Psoas muscle (tissue), 7 donors: ENCODE measurements at regions not wholly inside any gene's neighbourhood (a gene's known extent, or its start where the extent isn't known, plus 50 kb on each side); places are given as distances from the start of the nearest gene placed in this dataset.

ENCODE experiments used
- ATAC-seq, 4 donors: fragments of 200-7000 bp; cut with Tn5 transposase; one replicate each; pipeline ENCODE4 v1.9.1; 2020; ENCODE audit warnings: moderate library complexity in 3 of 4, mild to moderate bottlenecking in 2 of 4
- DNase-seq, 2 donors: peaks; one replicate each; pipeline ENCODE4 v3.0.0-alpha.2; 2020
- H3K27ac ChIP-seq: fragments of 200-600 bp; one replicate; pipeline ENCODE4 v1.8.0; 2022
- H3K27me3 ChIP-seq, 3 donors: fragments of 200-600 bp in 1 of 3; one replicate each; pipeline versions ENCODE4 v1.6.1 to v1.8.0; 2013 to 2022; ENCODE audit warnings: low read length in 2 of 3, mild to moderate bottlenecking in 2 of 3, moderate library complexity in 1 of 3; ENCODE audit not compliant: insufficient read depth in 3 of 3
- H3K36me3 ChIP-seq, 2 donors: fragments of 200-600 bp in 1 of 2; one replicate each; pipeline versions ENCODE4 v1.6.1 to v1.8.0; 2013 to 2022; ENCODE audit warnings: low read depth in 1 of 2, mild to moderate bottlenecking in 1 of 2, moderate library complexity in 1 of 2; ENCODE audit not compliant: insufficient read depth in 1 of 2
- H3K4me1 ChIP-seq: fragments of 200-600 bp; one replicate; pipeline ENCODE4 v1.8.0; 2022
- H3K4me3 ChIP-seq: fragments of 200-600 bp; one replicate; pipeline ENCODE4 v1.8.0; 2022; ENCODE audit warnings: mild to moderate bottlenecking
- H3K9me3 ChIP-seq: fragments of 200-600 bp; one replicate; pipeline ENCODE4 v1.8.0; 2022
- CTCF ChIP-seq: fragments of 200-600 bp; IDR thresholded peaks from one replicate; pipeline ENCODE4 v1.8.0; 2022; ENCODE audit warnings: antibody characterized with exemption
- WGBS, 3 donors: extraction: QIAGEN DNeasy Blood & Tissue Kit; methylation state at CpG; one replicate each; pipeline versions ENCODE4 v1.1.6 to v1.1.7; 2013; 5-methylcytosine and 5-hydroxymethylcytosine counted together
- intact Hi-C, 2 donors: fragments of 100-400 bp; cut with DNase I; formaldehyde crosslinking; loops; one replicate each; pipeline versions ENCODE4 v1.11.0 to v1.14.2; 2022
- donor health status: healthy with polysubstance abuse.
- donor health status: DM: no; HTN: no; CAD: no; lungs with moderate emphysema.
- donor health status: Bipolar disorder and iron deficiency.
- donor health status: healthy.
- donor health status: DM: yes; HTN: yes; CAD: no.
- donor health status: DM: no; HTN: no; CAD: no.
- donor health status: DM: yes; HTN: yes; CAD: no.

- TF ChIP-seq CTCF: peak; percentile 16
- Histone ChIP-seq H3K27me3 (no peaks in the 10 kb centered on the region), H3K27ac (peak overlapping the region; percentile 83), H3K36me3 (no peaks in the 10 kb centered on the region), H3K4me1 (peaks cover 48% of the 10 kb centered on the region), H3K4me3 (peak overlapping the region; percentile 71), H3K9me3 (no peaks in the 10 kb centered on the region)
- intact Hi-C loops: loop anchor here (5.0 to 10.0 kb wide), 5 partner anchors 130 to 550 kb away; no protein-coding TSS in a partner anchor
- DNase-seq (peak; percentile 61 to 76), ATAC-seq (peak; percentile 26 to 54 (median 42))
- WGBS, 3 donors: 2 to 9% (median 4%) methylated on average over 38 to 52 of the region's 52 CpGs
Observed at GRCh38 chr1:59146651-59147358, 150.1 kb upstream of the FGGY start.

GRCh38 chr1:59149435-59149834 lies 147.5 kb upstream of the FGGY start:
- intact Hi-C loops: loop anchor here (5.0 to 10.0 kb wide), 5 partner anchors 132 to 548 kb away; no protein-coding TSS in a partner anchor
- WGBS, 3 donors: 97 to 98% (median 98%) methylated on average over 5 of the region's 5 CpGs
- no peaks in the 10 kb centered on the region for H3K36me3 ChIP-seq
- H3K4me3 ChIP-seq: no peak overlapping the region
- no peaks in the 10 kb centered on the region for H3K27me3 ChIP-seq
- H3K4me1 ChIP-seq: peaks cover 44% of the 10 kb centered on the region
- no peaks in the 10 kb centered on the region for H3K9me3 ChIP-seq
- DNase-seq (no peak), ATAC-seq (no peak)
- no peak for TF ChIP-seq CTCF
- H3K27ac ChIP-seq: peak overlapping the region; percentile 89

- DNase-seq (peak; percentile 87 to 94), ATAC-seq (peak; percentile 92 to 97 (median 95))
- 0 to 8% (median 3%) methylated on average over 4 of the region's 4 CpGs for WGBS, 3 donors
- H3K36me3 ChIP-seq: no peaks in the 10 kb centered on the region
- no peak for TF ChIP-seq CTCF
- intact Hi-C loops: loop anchor here in 1 of 2 donors (2.0 to 5.0 kb wide), 3 partner anchors 146 to 607 kb away; partner anchors contain the start of genes FGGY and JUN
- no peaks in the 10 kb centered on the region for H3K27me3 ChIP-seq
- H3K9me3 ChIP-seq: no peaks in the 10 kb centered on the region
- H3K4me1 ChIP-seq: peaks cover 45% of the 10 kb centered on the region
- H3K4me3 ChIP-seq: peak overlapping the region; percentile 50
- peak overlapping the region; percentile 89 for H3K27ac ChIP-seq
Observed at GRCh38 chr1:59150577-59151386, 146.1 kb upstream of the FGGY start.

- intact Hi-C loops: loop anchor here in 1 of 2 donors (2.0 to 5.0 kb wide), 3 partner anchors 145 to 606 kb away; partner anchors contain the start of genes FGGY and JUN
- ATAC-seq: peak in 3 of 4 donors; percentile 58 to 71 (median 61)
- no peaks in the 10 kb centered on the region for H3K27me3 ChIP-seq
- H3K27ac ChIP-seq: peak overlapping the region; percentile 89
- H3K9me3 ChIP-seq: no peaks in the 10 kb centered on the region
- no peak for DNase-seq
- peak overlapping the region; percentile 50 for H3K4me3 ChIP-seq
- WGBS, 3 donors: 15 to 20% (median 18%) methylated on average over 4 of the region's 4 CpGs
- H3K36me3 ChIP-seq: no peaks in the 10 kb centered on the region
- no peak for TF ChIP-seq CTCF
- H3K4me1 ChIP-seq: peaks cover 47% of the 10 kb centered on the region
Observed at GRCh38 chr1:59151387-59151761, 145.5 kb upstream of the FGGY start.
